ENCODE measurements at regions not wholly inside any gene's neighbourhood (a gene's known extent, or its start where the extent isn't known, plus 50 kb on each side); places are given as distances from the start of the nearest gene placed in this dataset.

- no peak overlapping the region for H3K18ac ChIP-seq (ENCODE audit: extremely low read depth, low read length)
- H4K91ac ChIP-seq (replicated peaks; ENCODE audit: insufficient read length, low read length) = no peak overlapping the region
- no peaks in the 10 kb centered on the region; a peak in 1 of 7 replicates for H3K27me3 ChIP-seq (replicated peaks in 1 of 4; ENCODE audit: control insufficient read depth in 3 of 4, extremely low read depth in 1 of 4, insufficient read depth in 3 of 4, low read length in 3 of 4)
- no peak overlapping the region for H4K5ac ChIP-seq (ENCODE audit: insufficient read length, low read depth, low read length)
- no peak overlapping the region for H3K27ac ChIP-seq (ENCODE audit: low read depth, low read length)
- no peak overlapping the region for H2BK120ac ChIP-seq (replicated peaks; ENCODE audit: low read depth, low read length)
- no peak overlapping the region for H2BK5ac ChIP-seq (ENCODE audit: low read depth, low read length)
- no peak overlapping the region for H2BK20ac ChIP-seq (ENCODE audit: low read length)
- POLR2A ChIA-PET (ENCODE audit: partially characterized antibody) = no interaction called here
- H3K36me3 ChIP-seq (ENCODE audit: control insufficient read depth in 2 of 4, insufficient read depth in 4 of 4, low read length in 3 of 4) = no peaks in the 10 kb centered on the region
- H3K4me1 ChIP-seq (replicated peaks in 1 of 4; ENCODE audit: control insufficient read depth in 3 of 4, insufficient read depth in 4 of 4, low read length in 3 of 4) = peaks cover 2 to 13% (median 6%) of the 10 kb centered on the region in 4 experiments; a peak in 6 of 7 replicates
- no peak overlapping the region for H3K14ac ChIP-seq (ENCODE audit: insufficient read length)
- DNase-seq (ENCODE audit: low read depth in 1 of 2, low spot score in 2 of 2) (no peak), FAIRE-seq (no peak)
- no peak overlapping the region for H3K56ac ChIP-seq (replicated peaks; ENCODE audit: insufficient read length, low read depth, low read length)
- H2BK12ac ChIP-seq (ENCODE audit: low read depth, low read length) = no peak overlapping the region; the same call in 1 of the 2 replicates
- H3K9ac ChIP-seq (replicated peaks in 1 of 4; ENCODE audit: extremely low read depth in 1 of 4, low read depth in 3 of 4, low read length in 3 of 4) = no peak overlapping the region
- H3K23ac ChIP-seq (ENCODE audit: insufficient read length) = no peak overlapping the region
- H3K4me3 ChIP-seq (ENCODE audit: extremely low read depth in 1 of 4, insufficient read depth in 2 of 4, low read depth in 3 of 4, low read length in 4 of 4) = no peak overlapping the region
- no peak overlapping the region for H3K4ac ChIP-seq (replicated peaks; ENCODE audit: insufficient read length, low read depth, low read length)
- no peaks in the 10 kb centered on the region for H3K79me2 ChIP-seq (ENCODE audit: control insufficient read depth in 1 of 2, insufficient read depth in 2 of 2, low read length in 2 of 2)
- no peaks in the 10 kb centered on the region; the same call in 1 of the 2 replicates for H3K79me1 ChIP-seq (ENCODE audit: low read depth, low read length)
- H2AK5ac ChIP-seq (ENCODE audit: low read depth, low read length) = no peak overlapping the region
- no peaks in the 10 kb centered on the region for H3K23me2 ChIP-seq (ENCODE audit: low read depth, low read length)
- no peaks in the 10 kb centered on the region for H3K9me3 ChIP-seq (ENCODE audit: insufficient read depth in 2 of 2, low read depth in 1 of 2, low read length in 1 of 2)
- no peak overlapping the region for H2BK15ac ChIP-seq (ENCODE audit: low read length)
- CTCF ChIA-PET (ENCODE audit: partially characterized antibody) = interaction anchor here (0.6 to 1.3 kb wide), 6 partner anchors 10 to 734 kb away, joined by 3 to 6 read pairs (median 4); no protein-coding TSS in a partner anchor
- no peak overlapping the region for H2AFZ ChIP-seq (ENCODE audit: low read length)
- no peaks in the 10 kb centered on the region for H4K20me1 ChIP-seq (replicated peaks in 1 of 2; ENCODE audit: control insufficient read depth in 1 of 2, insufficient read depth in 2 of 2, low read length in 2 of 2)
- 71% methylated on average over 5 of the region's 5 CpGs; no CpG with 5 or more reads in 1 of the 2 experiments for WGBS, 2 experiments (ENCODE audit: extremely low coverage in 1 of 2, insufficient coverage in 1 of 2, insufficient read length in 1 of 2, insufficient replicate concordance in 2 of 2, low coverage in 1 of 2, low lambda C conversion rate in 2 of 2, missing lambda C conversion rate in 1 of 2)
- no peak overlapping the region for H3K4me2 ChIP-seq (ENCODE audit: insufficient read depth in 1 of 2, low read depth in 2 of 2, low read length in 2 of 2)
- H4K8ac ChIP-seq (ENCODE audit: extremely low read depth, insufficient read depth, low read length) = no peak overlapping the region
- TF ChIP-seq MAX (IDR thresholded peaks at IDR 0.05) (no peak), ZNF274 (IDR thresholded peaks at IDR 0.05; ENCODE audit: borderline replicate concordance, extremely low read depth, low read length) (no peak), GABPA (IDR thresholded peaks at IDR 0.05; ENCODE audit: borderline replicate concordance, insufficient read depth, low read length) (no peak), JUND (IDR thresholded peaks at IDR 0.05; ENCODE audit: low read length) (no peak), SIN3A (conservative IDR thresholded peaks at IDR 0.05 in 1 of 2, IDR thresholded peaks at IDR 0.05 in 1 of 2; ENCODE audit: low read depth in 1 of 2, low read length in 2 of 2) (no peak), EGR1 (IDR thresholded peaks at IDR 0.05; ENCODE audit: borderline replicate concordance, low read depth, low read length) (no peak), EZH2 (IDR thresholded peaks at IDR 0.05; ENCODE audit: low read depth, low read length, severe bottlenecking) (no peak)
Measured at GRCh38 chr15:39438260-39438659, 142.6 kb upstream of the THBS1 start.
